ENCODE measurements at regions not wholly inside any gene's neighbourhood (a gene's known extent, or its start where the extent isn't known, plus 50 kb on each side); places are given as distances from the start of the nearest gene placed in this dataset.

GRCh38 chr10:131725581-131726069 is 175.2 kb upstream of the PPP2R2D start:
- H3K9me1 ChIP-seq (replicated peaks; ENCODE audit: control insufficient read depth, extremely low read depth, insufficient read depth, low read length) = no peaks in the 10 kb centered on the region
- H3K4me2 ChIP-seq (ENCODE audit: insufficient read depth, low read length) = no peak overlapping the region
- BruUV-seq (replicated peaks) = no TSS peak
- no peaks in the 10 kb centered on the region for H4K20me1 ChIP-seq (replicated peaks; ENCODE audit: control insufficient read depth, extremely low read depth, insufficient read depth, low read length)
- ChIA-PET CTCF (no interaction called here), POLR2A (no interaction called here)
- no peak for FAIRE-seq
- intact Hi-C loops (cut with micrococcal nuclease) (no loop called here), dilution Hi-C loops (cut with MboI; ENCODE audit: extremely low pct_ligation_motif_present, low sequenced_read_pairs) (no loop called here)
- no peak overlapping the region for H3K9ac ChIP-seq (replicated peaks; ENCODE audit: extremely low read depth, insufficient read depth, low read length)
- H3K9me3 ChIP-seq (replicated peaks; ENCODE audit: control insufficient read depth, insufficient read depth, low read length) = peaks cover 7% of the 10 kb centered on the region
- no peaks in the 10 kb centered on the region for H3K27me3 ChIP-seq (ENCODE audit: control insufficient read depth in 2 of 2, insufficient read depth in 2 of 2, low read length in 2 of 2)
- H3K36me3 ChIP-seq (ENCODE audit: control insufficient read depth in 2 of 2, extremely low read depth in 1 of 2, insufficient read depth in 2 of 2, low read length in 2 of 2) = no peaks in the 10 kb centered on the region
- no peak overlapping the region for H2AFZ ChIP-seq (ENCODE audit: low read depth, low read length)
- no peak overlapping the region for H3K27ac ChIP-seq (ENCODE audit: insufficient read depth, low read depth, low read length)
- H3K4me1 ChIP-seq (ENCODE audit: control insufficient read depth, extremely low read depth, insufficient read depth, low read length) = no peaks in the 10 kb centered on the region
- no peaks in the 10 kb centered on the region for H3K79me2 ChIP-seq (ENCODE audit: control insufficient read depth, insufficient read depth, low read length)
- TF ChIP-seq POLR2A (IDR thresholded peaks at IDR 0.05; ENCODE audit: low read depth, low read length) (no peak), JUN (IDR thresholded peaks at IDR 0.05; ENCODE audit: borderline replicate concordance, insufficient read depth, insufficient read length, low read depth) (no peak), MAX (IDR thresholded peaks at IDR 0.05; ENCODE audit: insufficient read depth, insufficient read length) (no peak), MYC (IDR thresholded peaks at IDR 0.05; ENCODE audit: low read depth, low read length) (no peak), POLR2AphosphoS5 (IDR thresholded peaks at IDR 0.05; ENCODE audit: insufficient read depth, low read depth, low read length) (no peak), EZH2 (IDR thresholded peaks at IDR 0.05; ENCODE audit: borderline replicate concordance, low read depth, low read length, severe bottlenecking) (no peak), CTCF (IDR thresholded peaks at IDR 0.05; ENCODE audit: extremely low read depth in 1 of 2, insufficient read depth in 1 of 2, low read depth in 1 of 2, low read length in 2 of 2) (no peak), FOS (IDR thresholded peaks at IDR 0.05; ENCODE audit: borderline replicate concordance, insufficient read depth, low read length) (no peak), GATA2 (IDR thresholded peaks at IDR 0.05; ENCODE audit: insufficient read depth, insufficient read length, low read depth, low read length) (no peak)
- no peak for DNase-seq (ENCODE audit: low read depth, low spot score)
- no peak overlapping the region for H3K4me3 ChIP-seq (replicated peaks in 1 of 3; ENCODE audit: insufficient read depth in 1 of 3, low read depth in 1 of 3, low read length in 3 of 3)
